ENCODE measurements at regions not wholly inside any gene's neighbourhood (a gene's known extent, or its start where the extent isn't known, plus 50 kb on each side); places are given as distances from the start of the nearest gene placed in this dataset.
"Not testable (repeated sequence)": the region's sequence is repeated elsewhere in the genome, so short reads cannot be mapped to it uniquely, and the experiment has no call there.

DNA sequence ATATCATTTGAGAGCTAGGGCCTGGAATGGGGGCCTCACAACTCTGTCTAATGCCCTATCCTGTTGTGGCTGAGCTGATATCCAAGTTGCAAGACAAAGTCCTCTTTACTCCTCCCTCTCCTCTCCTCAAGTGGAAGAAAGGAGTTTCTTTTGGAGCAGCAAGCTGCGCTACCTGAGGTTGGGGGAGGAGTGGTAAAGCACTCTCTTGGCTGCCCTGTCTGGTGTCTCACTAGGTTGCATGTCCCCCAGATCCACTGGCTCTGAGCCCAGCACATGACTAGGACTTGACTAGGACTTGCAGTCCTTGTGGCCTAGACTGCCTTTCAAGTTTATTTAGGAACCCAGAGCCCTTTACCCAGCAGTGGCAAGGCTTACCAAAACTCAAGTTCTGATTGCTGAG lies 141.1 kb upstream of the SETMAR start:
- TF ChIP-seq CTCF (IDR thresholded peaks at IDR 0.05; ENCODE audit: low read depth, low read length): no peak
- no peak for DNase-seq (ENCODE audit: low read depth, low spot score)
- Histone ChIP-seq H3K9me3 (ENCODE audit: control insufficient read depth, insufficient read depth, low read length) (peaks cover 21% of the 10 kb centered on the region), H3K27me3 (ENCODE audit: control insufficient read depth, insufficient read depth, low read length) (no peaks in the 10 kb centered on the region), H3K27ac (ENCODE audit: low read depth, low read length) (no peak overlapping the region), H3K4me3 (ENCODE audit: low read depth, low read length) (no peak overlapping the region)
- CTCF ChIA-PET: no interaction called here
- POLR2A ChIA-PET: no interaction called here

DNA sequence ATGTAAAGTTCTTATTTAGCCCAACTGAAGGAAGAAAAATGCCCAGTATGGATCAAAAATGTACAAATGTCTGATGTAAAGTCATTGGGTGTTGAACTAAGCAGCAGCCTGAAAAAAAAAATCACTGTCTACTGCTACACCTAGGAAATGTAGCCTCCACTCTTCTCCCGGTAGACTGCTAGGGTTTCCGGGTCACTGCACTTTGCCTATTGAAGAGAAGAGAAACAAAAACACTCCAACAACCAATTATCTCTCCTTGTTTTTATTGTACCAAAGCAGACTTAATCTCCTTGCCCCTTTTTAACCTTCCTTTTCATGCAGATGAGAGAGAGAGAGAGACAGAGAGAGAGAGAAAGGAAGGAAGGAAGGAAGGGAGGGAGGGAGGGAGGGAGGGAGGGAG lies 140.2 kb upstream of the SETMAR start:
- Histone ChIP-seq H3K27me3 (ENCODE audit: control insufficient read depth, insufficient read depth, low read length) (no peaks in the 10 kb centered on the region), H3K9me3 (ENCODE audit: control insufficient read depth, insufficient read depth, low read length) (peaks cover 21% of the 10 kb centered on the region), H3K4me3 (ENCODE audit: low read depth, low read length) (no peak overlapping the region), H3K27ac (ENCODE audit: low read depth, low read length) (no peak overlapping the region)
- POLR2A ChIA-PET: no interaction called here
- DNase-seq (ENCODE audit: low read depth, low spot score): no peak
- CTCF ChIA-PET: no interaction called here
- no peak for TF ChIP-seq CTCF (IDR thresholded peaks at IDR 0.05; ENCODE audit: low read depth, low read length)

GRCh38 chr3:4166540-4166939 lies 136.6 kb upstream of the SETMAR start:
- no peak overlapping the region for H3K27ac ChIP-seq (ENCODE audit: low read depth, low read length)
- DNase-seq (ENCODE audit: low read depth, low spot score): no peak

GRCh38 chr3:4167230-4167629 lies 135.9 kb upstream of the SETMAR start:
- CTCF ChIA-PET; H3K27ac ChIP-seq (ENCODE audit: low read depth, low read length); H3K4me3 ChIP-seq (ENCODE audit: low read depth, low read length); DNase-seq (ENCODE audit: low read depth, low spot score); H3K27me3 ChIP-seq (ENCODE audit: control insufficient read depth, insufficient read depth, low read length); POLR2A ChIA-PET: not testable (repeated sequence)
- peaks cover 15% of the 10 kb centered on the region; the same call in 1 of the 2 replicates for H3K9me3 ChIP-seq (ENCODE audit: control insufficient read depth, insufficient read depth, low read length)

More at GRCh38 chr3:4166540-4166939, 136.6 kb upstream of the SETMAR start:
- ChIA-PET POLR2A (no interaction called here), CTCF (no interaction called here)
- H3K4me3 ChIP-seq (ENCODE audit: low read depth, low read length): no peak overlapping the region
- no peaks in the 10 kb centered on the region for H3K27me3 ChIP-seq (ENCODE audit: control insufficient read depth, insufficient read depth, low read length)
- peaks cover 21% of the 10 kb centered on the region for H3K9me3 ChIP-seq (ENCODE audit: control insufficient read depth, insufficient read depth, low read length)
- no peak for TF ChIP-seq CTCF (IDR thresholded peaks at IDR 0.05; ENCODE audit: low read depth, low read length)

DNA sequence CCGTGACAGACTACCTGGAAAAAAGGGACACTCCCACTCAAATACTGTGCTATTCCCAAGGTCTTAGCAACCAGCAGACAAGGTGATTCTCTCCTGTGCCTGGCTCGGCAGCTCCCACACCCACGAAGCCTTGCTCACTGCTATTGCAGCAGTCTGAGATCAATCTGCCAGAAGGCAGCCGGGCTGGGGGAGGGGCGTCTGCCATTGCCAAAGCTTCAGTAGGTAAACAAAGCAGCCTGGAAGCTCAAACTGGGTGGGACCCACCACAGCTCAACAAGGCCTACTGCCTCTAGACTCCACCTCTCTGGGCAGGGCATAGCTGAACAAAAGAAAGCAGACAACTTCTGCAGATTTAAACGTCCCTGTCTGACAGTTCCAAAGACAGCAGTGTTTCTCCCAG lies 128.4 kb upstream of the SETMAR start:
- TF ChIP-seq CTCF (IDR thresholded peaks at IDR 0.05; ENCODE audit: low read depth, low read length): no peak
- no peak for DNase-seq (ENCODE audit: low read depth, low spot score)
- H3K4me3 ChIP-seq (ENCODE audit: low read depth, low read length): no peak overlapping the region
- H3K27me3 ChIP-seq (ENCODE audit: control insufficient read depth, insufficient read depth, low read length): no peaks in the 10 kb centered on the region
- no peak overlapping the region for H3K27ac ChIP-seq (ENCODE audit: low read depth, low read length)
- CTCF ChIA-PET: no interaction called here
- peaks cover 9% of the 10 kb centered on the region for H3K9me3 ChIP-seq (ENCODE audit: control insufficient read depth, insufficient read depth, low read length)
- POLR2A ChIA-PET: no interaction called here

GRCh38 chr3:4191971-4192370 lies 111.2 kb upstream of the SETMAR start:
- POLR2A ChIA-PET: no interaction called here
- no peak for TF ChIP-seq CTCF (IDR thresholded peaks at IDR 0.05; ENCODE audit: low read depth, low read length)
- CTCF ChIA-PET: no interaction called here
- Histone ChIP-seq H3K4me3 (ENCODE audit: low read depth, low read length) (no peak overlapping the region), H3K27me3 (ENCODE audit: control insufficient read depth, insufficient read depth, low read length) (no peaks in the 10 kb centered on the region), H3K27ac (ENCODE audit: low read depth, low read length) (no peak overlapping the region), H3K9me3 (ENCODE audit: control insufficient read depth, insufficient read depth, low read length) (no peaks in the 10 kb centered on the region; the same call in 1 of the 2 replicates)
- DNase-seq (ENCODE audit: low read depth, low spot score): no peak

Measured in AG04450 (cell line).